Activated CD8-positive, alpha-beta T cell treated with anti-CD3 and anti-CD28 coated beads for 36 hours (primary cell): ENCODE measurements at regions not wholly inside any gene's neighbourhood (a gene's known extent, or its start where the extent isn't known, plus 50 kb on each side); places are given as distances from the start of the nearest gene placed in this dataset.

Experiments
- ATAC-seq: fragments of 200-7000 bp; cut with Tn5 transposase; one replicate; pipeline ENCODE4 v1.10.0; 2021; ENCODE audit warnings: mild to moderate bottlenecking, moderate library complexity
- CTCF ChIA-PET: fragments of 350-600 bp; sonication (Branson Sonifier 250); formaldehyde crosslinking; loops from one replicate; lab custom pipeline; 2021; ENCODE audit warnings: antibody characterized with exemption; lab: Charles Lee
- POLR2A ChIA-PET: fragments of 350-600 bp; sonication (Branson Sonifier 250); formaldehyde crosslinking; loops from one replicate; lab custom pipeline; 2021; ENCODE audit warnings: antibody characterized with exemption; lab: Charles Lee
- DNase-seq: peaks from one replicate; pipeline ENCODE4 v3.0.0-alpha.2; 2020
- H3K27ac Mint-ChIP-seq: one replicate; pipeline ENCODE4 v1.8.0; 2021; ENCODE audit warnings: mild to moderate bottlenecking, mixed read lengths
- H3K27me3 Mint-ChIP-seq: one replicate; pipeline ENCODE4 v1.8.0; 2021; ENCODE audit warnings: mixed read lengths
- H3K36me3 Mint-ChIP-seq: one replicate; pipeline ENCODE4 v1.8.0; 2021; ENCODE audit warnings: low read depth, mixed read lengths
- H3K4me1 Mint-ChIP-seq: one replicate; pipeline ENCODE4 v1.8.0; 2021; ENCODE audit warnings: low read depth, mixed read lengths
- H3K4me3 Mint-ChIP-seq: one replicate; pipeline ENCODE4 v1.8.0; 2021; ENCODE audit warnings: mild to moderate bottlenecking, moderate library complexity, mixed read lengths
- H3K9me3 Mint-ChIP-seq: one replicate; pipeline ENCODE4 v1.8.0; 2021; ENCODE audit warnings: mixed read lengths
- CTCF ChIP-seq: fragments of 200-600 bp; IDR thresholded peaks from one replicate; pipeline ENCODE4 v1.8.0; 2022; ENCODE audit warnings: antibody characterized with exemption, mild to moderate bottlenecking
- intact Hi-C: fragments of 100-400 bp; cut with micrococcal nuclease; formaldehyde crosslinking; loops from one replicate; pipeline ENCODE4 v1.10.0; 2022

- Mint-ChIP-seq H3K9me3 (no peaks in the 10 kb centered on the region), H3K4me3 (no peak overlapping the region), H3K27ac (no peak overlapping the region), H3K4me1 (no peaks in the 10 kb centered on the region), H3K27me3 (peaks cover 12% of the 10 kb centered on the region), H3K36me3 (no peaks in the 10 kb centered on the region)
- intact Hi-C loops: no loop called here
- ATAC-seq (no peak), DNase-seq (no peak)
- CTCF ChIA-PET: no interaction called here
- no peak for TF ChIP-seq CTCF
- POLR2A ChIA-PET: no interaction called here
Measured at GRCh38 chr20:2047456-2048092, 53.7 kb upstream of the PDYN start.

- ATAC-seq (no peak), DNase-seq (no peak)
- POLR2A ChIA-PET: no interaction called here
- Mint-ChIP-seq H3K27me3 (peaks cover 12% of the 10 kb centered on the region), H3K4me3 (no peak overlapping the region), H3K27ac (no peak overlapping the region), H3K9me3 (no peaks in the 10 kb centered on the region), H3K4me1 (no peaks in the 10 kb centered on the region), H3K36me3 (no peaks in the 10 kb centered on the region)
- CTCF ChIA-PET: interaction anchor here (1.3 kb wide), 1 partner anchor 11 kb away, joined by 3 read pairs; no protein-coding TSS in a partner anchor
- no peak for TF ChIP-seq CTCF
- intact Hi-C loops: no loop called here
Measured at GRCh38 chr20:2045101-2045500, 51.2 kb upstream of the PDYN start.
